ENCODE measurements at regions not wholly inside any gene's neighbourhood (a gene's known extent, or its start where the extent isn't known, plus 50 kb on each side); places are given as distances from the start of the nearest gene placed in this dataset.

DNA sequence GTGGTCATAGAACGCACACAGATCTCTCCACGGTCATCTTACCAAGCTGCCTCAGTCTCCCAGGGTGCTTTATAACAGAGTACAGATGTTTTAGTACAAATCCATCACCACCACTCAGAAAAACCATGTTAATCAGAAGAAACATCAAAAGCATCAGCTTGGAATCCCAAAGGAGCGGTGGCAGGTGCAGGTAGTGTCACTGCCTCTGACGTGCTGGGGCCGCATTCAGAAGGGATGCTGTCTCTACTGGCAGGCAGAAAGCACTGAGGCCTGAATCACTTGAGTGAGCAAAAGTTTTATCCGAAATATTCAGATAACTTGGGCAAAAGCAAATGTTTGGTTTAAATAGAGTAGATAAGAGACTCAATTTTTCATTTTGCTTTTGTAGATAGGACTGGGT, 448.4 kb upstream of the ZNF608 start:
- Histone ChIP-seq H3K79me2 (ENCODE audit: control insufficient read depth, insufficient read depth, low read length) (no peaks in the 10 kb centered on the region), H3K27ac (ENCODE audit: control insufficient read depth, insufficient read depth) (no peak overlapping the region), H3K4me2 (ENCODE audit: control insufficient read depth, insufficient read depth) (no peak overlapping the region), H3K4me1 (ENCODE audit: control insufficient read depth, insufficient read depth, low read length) (no peaks in the 10 kb centered on the region), H3K36me3 (ENCODE audit: control insufficient read depth in 2 of 2, insufficient read depth in 2 of 2, low read length in 1 of 2) (no peaks in the 10 kb centered on the region), H4K20me1 (ENCODE audit: control insufficient read depth, insufficient read depth) (no peaks in the 10 kb centered on the region), H3K27me3 (replicated peaks in 1 of 2; ENCODE audit: control insufficient read depth in 2 of 2, insufficient read depth in 2 of 2, low read length in 1 of 2) (no peaks in the 10 kb centered on the region), H3K4me3 (no peak overlapping the region), H3K9ac (ENCODE audit: control insufficient read depth, insufficient read depth, low read length) (no peak overlapping the region), H2AFZ (ENCODE audit: control insufficient read depth, low read depth, low read length) (no peak overlapping the region), H3K9me3 (replicated peaks; ENCODE audit: control insufficient read depth, insufficient read depth, low read length) (no peaks in the 10 kb centered on the region)
- SMC1A ChIA-PET (ENCODE audit: uncharacterized antibody, unreplicated experiment): interaction anchor here (0.5 to 1.4 kb wide), 2 partner anchors 11 to 158 kb away, joined by 4 read pairs; no protein-coding TSS in a partner anchor
- no TSS peak for BruUV-seq (replicated peaks)
- CTCF ChIA-PET: no interaction called here
- intact Hi-C loops (cut with micrococcal nuclease; ENCODE audit: unreplicated experiment) (no loop called here), in situ Hi-C loops (cut with MboI) (no loop called here)
- POLR2A ChIA-PET: interaction anchor here (1.0 kb wide), 1 partner anchor 15 kb away, joined by 3 read pairs; no protein-coding TSS in a partner anchor
- ATAC-seq (no peak), DNase-seq (ENCODE audit: low read depth, low spot score) (no peak), FAIRE-seq (no peak)
- RAD21 ChIA-PET (ENCODE audit: unreplicated experiment): no interaction called here
- WGBS (ENCODE audit: insufficient coverage, insufficient replicate concordance, low lambda C conversion rate, missing lambda C conversion rate): 49% methylated on average over 6 of the region's 6 CpGs
- TF ChIP-seq, protein P1, sequence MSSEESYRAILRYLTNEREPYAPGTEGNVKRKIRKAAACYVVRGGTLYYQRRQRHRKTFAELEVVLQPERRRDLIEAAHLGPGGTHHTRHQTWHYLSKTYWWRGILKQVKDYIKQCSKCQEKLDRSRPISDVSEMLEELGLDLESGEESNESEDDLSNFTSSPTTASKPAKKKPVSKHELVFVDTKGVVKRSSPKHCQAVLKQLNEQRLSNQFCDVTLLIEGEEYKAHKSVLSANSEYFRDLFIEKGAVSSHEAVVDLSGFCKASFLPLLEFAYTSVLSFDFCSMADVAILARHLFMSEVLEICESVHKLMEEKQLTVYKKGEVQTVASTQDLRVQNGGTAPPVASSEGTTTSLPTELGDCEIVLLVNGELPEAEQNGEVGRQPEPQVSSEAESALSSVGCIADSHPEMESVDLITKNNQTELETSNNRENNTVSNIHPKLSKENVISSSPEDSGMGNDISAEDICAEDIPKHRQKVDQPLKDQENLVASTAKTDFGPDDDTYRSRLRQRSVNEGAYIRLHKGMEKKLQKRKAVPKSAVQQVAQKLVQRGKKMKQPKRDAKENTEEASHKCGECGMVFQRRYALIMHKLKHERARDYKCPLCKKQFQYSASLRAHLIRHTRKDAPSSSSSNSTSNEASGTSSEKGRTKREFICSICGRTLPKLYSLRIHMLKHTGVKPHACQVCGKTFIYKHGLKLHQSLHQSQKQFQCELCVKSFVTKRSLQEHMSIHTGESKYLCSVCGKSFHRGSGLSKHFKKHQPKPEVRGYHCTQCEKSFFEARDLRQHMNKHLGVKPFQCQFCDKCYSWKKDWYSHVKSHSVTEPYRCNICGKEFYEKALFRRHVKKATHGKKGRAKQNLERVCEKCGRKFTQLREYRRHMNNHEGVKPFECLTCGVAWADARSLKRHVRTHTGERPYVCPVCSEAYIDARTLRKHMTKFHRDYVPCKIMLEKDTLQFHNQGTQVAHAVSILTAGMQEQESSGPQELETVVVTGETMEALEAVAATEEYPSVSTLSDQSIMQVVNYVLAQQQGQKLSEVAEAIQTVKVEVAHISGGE (CRISPR knock-in tag; IDR thresholded peaks at IDR 0.05): no peak
- TF ChIP-seq, protein P2, sequence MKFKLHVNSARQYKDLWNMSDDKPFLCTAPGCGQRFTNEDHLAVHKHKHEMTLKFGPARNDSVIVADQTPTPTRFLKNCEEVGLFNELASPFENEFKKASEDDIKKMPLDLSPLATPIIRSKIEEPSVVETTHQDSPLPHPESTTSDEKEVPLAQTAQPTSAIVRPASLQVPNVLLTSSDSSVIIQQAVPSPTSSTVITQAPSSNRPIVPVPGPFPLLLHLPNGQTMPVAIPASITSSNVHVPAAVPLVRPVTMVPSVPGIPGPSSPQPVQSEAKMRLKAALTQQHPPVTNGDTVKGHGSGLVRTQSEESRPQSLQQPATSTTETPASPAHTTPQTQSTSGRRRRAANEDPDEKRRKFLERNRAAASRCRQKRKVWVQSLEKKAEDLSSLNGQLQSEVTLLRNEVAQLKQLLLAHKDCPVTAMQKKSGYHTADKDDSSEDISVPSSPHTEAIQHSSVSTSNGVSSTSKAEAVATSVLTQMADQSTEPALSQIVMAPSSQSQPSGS (IDR thresholded peaks at IDR 0.05; ENCODE audit: low read length): no peak
- TF ChIP-seq RBBP5 (conservative IDR thresholded peaks at IDR 0.05) (no peak), SP1 (IDR thresholded peaks at IDR 0.05; ENCODE audit: low read depth, low read length) (no peak), BRCA1 (IDR thresholded peaks at IDR 0.05; ENCODE audit: low read depth, low read length) (no peak)
- TF ChIP-seq, protein P3, sequence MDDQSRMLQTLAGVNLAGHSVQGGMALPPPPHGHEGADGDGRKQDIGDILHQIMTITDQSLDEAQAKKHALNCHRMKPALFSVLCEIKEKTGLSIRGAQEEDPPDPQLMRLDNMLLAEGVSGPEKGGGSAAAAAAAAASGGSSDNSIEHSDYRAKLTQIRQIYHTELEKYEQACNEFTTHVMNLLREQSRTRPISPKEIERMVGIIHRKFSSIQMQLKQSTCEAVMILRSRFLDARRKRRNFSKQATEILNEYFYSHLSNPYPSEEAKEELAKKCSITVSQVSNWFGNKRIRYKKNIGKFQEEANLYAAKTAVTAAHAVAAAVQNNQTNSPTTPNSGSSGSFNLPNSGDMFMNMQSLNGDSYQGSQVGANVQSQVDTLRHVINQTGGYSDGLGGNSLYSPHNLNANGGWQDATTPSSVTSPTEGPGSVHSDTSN (IDR thresholded peaks at IDR 0.05; ENCODE audit: insufficient replicate concordance, low read depth, low read length): no peak
- TF ChIP-seq, protein P4, sequence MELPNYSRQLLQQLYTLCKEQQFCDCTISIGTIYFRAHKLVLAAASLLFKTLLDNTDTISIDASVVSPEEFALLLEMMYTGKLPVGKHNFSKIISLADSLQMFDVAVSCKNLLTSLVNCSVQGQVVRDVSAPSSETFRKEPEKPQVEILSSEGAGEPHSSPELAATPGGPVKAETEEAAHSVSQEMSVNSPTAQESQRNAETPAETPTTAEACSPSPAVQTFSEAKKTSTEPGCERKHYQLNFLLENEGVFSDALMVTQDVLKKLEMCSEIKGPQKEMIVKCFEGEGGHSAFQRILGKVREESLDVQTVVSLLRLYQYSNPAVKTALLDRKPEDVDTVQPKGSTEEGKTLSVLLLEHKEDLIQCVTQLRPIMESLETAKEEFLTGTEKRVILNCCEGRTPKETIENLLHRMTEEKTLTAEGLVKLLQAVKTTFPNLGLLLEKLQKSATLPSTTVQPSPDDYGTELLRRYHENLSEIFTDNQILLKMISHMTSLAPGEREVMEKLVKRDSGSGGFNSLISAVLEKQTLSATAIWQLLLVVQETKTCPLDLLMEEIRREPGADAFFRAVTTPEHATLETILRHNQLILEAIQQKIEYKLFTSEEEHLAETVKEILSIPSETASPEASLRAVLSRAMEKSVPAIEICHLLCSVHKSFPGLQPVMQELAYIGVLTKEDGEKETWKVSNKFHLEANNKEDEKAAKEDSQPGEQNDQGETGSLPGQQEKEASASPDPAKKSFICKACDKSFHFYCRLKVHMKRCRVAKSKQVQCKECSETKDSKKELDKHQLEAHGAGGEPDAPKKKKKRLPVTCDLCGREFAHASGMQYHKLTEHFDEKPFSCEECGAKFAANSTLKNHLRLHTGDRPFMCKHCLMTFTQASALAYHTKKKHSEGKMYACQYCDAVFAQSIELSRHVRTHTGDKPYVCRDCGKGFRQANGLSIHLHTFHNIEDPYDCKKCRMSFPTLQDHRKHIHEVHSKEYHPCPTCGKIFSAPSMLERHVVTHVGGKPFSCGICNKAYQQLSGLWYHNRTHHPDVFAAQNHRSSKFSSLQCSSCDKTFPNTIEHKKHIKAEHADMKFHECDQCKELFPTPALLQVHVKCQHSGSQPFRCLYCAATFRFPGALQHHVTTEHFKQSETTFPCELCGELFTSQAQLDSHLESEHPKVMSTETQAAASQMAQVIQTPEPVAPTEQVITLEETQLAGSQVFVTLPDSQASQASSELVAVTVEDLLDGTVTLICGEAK (IDR thresholded peaks at IDR 0.05; ENCODE audit: borderline replicate concordance): no peak
- TF ChIP-seq, protein P5, sequence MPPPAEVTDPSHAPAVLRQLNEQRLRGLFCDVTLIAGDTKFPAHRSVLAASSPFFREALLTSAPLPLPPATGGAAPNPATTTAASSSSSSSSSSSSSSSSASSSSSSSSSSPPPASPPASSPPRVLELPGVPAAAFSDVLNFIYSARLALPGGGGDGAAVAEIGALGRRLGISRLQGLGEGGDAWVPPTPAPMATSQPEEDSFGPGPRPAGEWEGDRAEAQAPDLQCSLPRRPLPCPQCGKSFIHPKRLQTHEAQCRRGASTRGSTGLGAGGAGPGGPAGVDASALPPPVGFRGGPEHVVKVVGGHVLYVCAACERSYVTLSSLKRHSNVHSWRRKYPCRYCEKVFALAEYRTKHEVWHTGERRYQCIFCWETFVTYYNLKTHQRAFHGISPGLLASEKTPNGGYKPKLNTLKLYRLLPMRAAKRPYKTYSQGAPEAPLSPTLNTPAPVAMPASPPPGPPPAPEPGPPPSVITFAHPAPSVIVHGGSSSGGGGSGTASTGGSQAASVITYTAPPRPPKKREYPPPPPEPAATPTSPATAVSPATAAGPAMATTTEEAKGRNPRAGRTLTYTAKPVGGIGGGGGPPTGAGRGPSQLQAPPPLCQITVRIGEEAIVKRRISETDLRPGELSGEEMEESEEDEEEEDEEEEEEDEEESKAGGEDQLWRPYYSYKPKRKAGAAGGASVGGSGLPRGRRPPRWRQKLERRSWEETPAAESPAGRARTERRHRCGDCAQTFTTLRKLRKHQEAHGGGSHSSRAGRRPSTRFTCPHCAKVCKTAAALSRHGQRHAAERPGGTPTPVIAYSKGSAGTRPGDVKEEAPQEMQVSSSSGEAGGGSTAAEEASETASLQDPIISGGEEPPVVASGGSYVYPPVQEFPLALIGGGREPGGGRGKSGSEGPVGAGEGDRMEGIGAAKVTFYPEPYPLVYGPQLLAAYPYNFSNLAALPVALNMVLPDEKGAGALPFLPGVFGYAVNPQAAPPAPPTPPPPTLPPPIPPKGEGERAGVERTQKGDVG (CRISPR knock-in tag; IDR thresholded peaks at IDR 0.05): no peak
- TF ChIP-seq, protein P6, sequence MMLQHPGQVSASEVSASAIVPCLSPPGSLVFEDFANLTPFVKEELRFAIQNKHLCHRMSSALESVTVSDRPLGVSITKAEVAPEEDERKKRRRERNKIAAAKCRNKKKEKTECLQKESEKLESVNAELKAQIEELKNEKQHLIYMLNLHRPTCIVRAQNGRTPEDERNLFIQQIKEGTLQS (IDR thresholded peaks at IDR 0.05; ENCODE audit: borderline replicate concordance, extremely low read depth, low read depth, low read length): no peak

All from GM12878 (cell line).